K562 (cell line): ENCODE measurements at regions not wholly inside any gene's neighbourhood (a gene's known extent, or its start where the extent isn't known, plus 50 kb on each side); places are given as distances from the start of the nearest gene placed in this dataset.

ENCODE experiments used
- ATF7 ChIP-seq: fragments of 450-650 bp; IDR thresholded peaks from 2 replicates; pipeline ENCODE4 v1.7.1; 2014; ENCODE audit warnings: mild to moderate bottlenecking, moderate library complexity
- DPF2 ChIP-seq: fragments of 450-650 bp; IDR thresholded peaks from 2 replicates; pipeline ENCODE4 v1.6.1; 2016
- ETV6 ChIP-seq, 3 experiments: fragments of 150-350 bp in 1 of 3; sonication (generic) in 1 of 3; formaldehyde crosslinking in 1 of 3; IDR thresholded peaks; 2 replicates each; pipeline versions ENCODE4 v1.6.1 to v1.8.0; 2014 to 2022; ENCODE audit warnings: borderline replicate concordance in 2 of 3, low read depth in 2 of 3, antibody characterized with exemption in 1 of 3, low read length in 1 of 3, mild to moderate bottlenecking in 1 of 3, missing genetic modification reagents in 1 of 3
- GATAD2A ChIP-seq: fragments of 450-650 bp; IDR thresholded peaks from 2 replicates; pipeline ENCODE4 v1.6.1; 2017
- JUN ChIP-seq, 2 experiments: sonication (generic) in 1 of 2; formaldehyde crosslinking in 1 of 2; IDR thresholded peaks; 2 replicates each; pipeline versions ENCODE4 v1.6.1 to v1.8.0; 2012 to 2022; ENCODE audit warnings: borderline replicate concordance in 2 of 2, mild to moderate bottlenecking in 2 of 2, improper control_type of control experiment in 1 of 2, low read depth in 1 of 2, low read length in 1 of 2, missing genetic modification reagents in 1 of 2
- JUND ChIP-seq, 2 experiments: IDR thresholded peaks; 2 replicates in 1 of 2; 3 replicates in 1 of 2; pipeline ENCODE4 v1.6.1; 2011; ENCODE audit warnings: borderline replicate concordance in 2 of 2, low read depth in 2 of 2, low read length in 2 of 2, improper control_type of control experiment in 1 of 2, missing biosample characterization in 1 of 2, missing genetic modification characterization in 1 of 2, missing genetic modification reagents in 1 of 2
- MAZ ChIP-seq, 2 experiments: fragments of 450-650 bp in 1 of 2; sonication (generic) in 1 of 2; formaldehyde crosslinking; IDR thresholded peaks in 1 of 2; conservative IDR thresholded peaks in 1 of 2; 2 replicates each; pipeline versions ENCODE4 v1.4.0 to v1.5.0; 2020; ENCODE audit warnings: mild to moderate bottlenecking in 1 of 2, missing genetic modification reagents in 1 of 2
- MEIS2 ChIP-seq: fragments of 450-650 bp; IDR thresholded peaks from 2 replicates; pipeline ENCODE4 v1.6.1; 2014; ENCODE audit warnings: mild to moderate bottlenecking; ENCODE audit not compliant: partially characterized antibody
- MTA1 ChIP-seq: fragments of 450-650 bp; IDR thresholded peaks from 2 replicates; pipeline ENCODE4 v1.6.1; 2017; ENCODE audit warnings: borderline replicate concordance
- POLR2AphosphoS2 ChIP-seq: IDR thresholded peaks from 2 replicates; pipeline ENCODE4 v1.6.1; 2012; ENCODE audit warnings: low read length, improper control_type of control experiment
- PPARD ChIP-seq: fragments of 250-450 bp; sonication (Bioruptor Pico); IDR thresholded peaks from 2 replicates; pipeline ENCODE4 v1.8.0; 2022; ENCODE audit warnings: inconsistent platforms, mild to moderate bottlenecking, moderate library complexity
- RAD51 ChIP-seq: fragments of 450-650 bp; IDR thresholded peaks from 2 replicates; pipeline ENCODE4 v1.7.1; 2016; ENCODE audit warnings: low read depth, mild to moderate bottlenecking, borderline replicate concordance
- SMARCE1 ChIP-seq: fragments of 450-650 bp; IDR thresholded peaks from 2 replicates; pipeline ENCODE4 v1.7.1; 2016; ENCODE audit warnings: mild to moderate bottlenecking
- SOX6 ChIP-seq: fragments of 450-650 bp; IDR thresholded peaks from 2 replicates; pipeline ENCODE4 v1.6.1; 2014; ENCODE audit warnings: mild to moderate bottlenecking
- STAG1 ChIP-seq: sonication (generic); formaldehyde crosslinking; IDR thresholded peaks from 2 replicates; pipeline ENCODE4 v1.5.0; 2020; ENCODE audit warnings: missing genetic modification reagents, borderline replicate concordance
- TCF7 ChIP-seq: sonication (generic); IDR thresholded peaks from 2 replicates; pipeline ENCODE4 v1.6.1; 2016; ENCODE audit warnings: antibody characterized with exemption, borderline replicate concordance
- ZEB2 ChIP-seq: fragments of 450-650 bp; IDR thresholded peaks from 2 replicates; pipeline ENCODE4 v1.6.1; 2016
- ZNF263 ChIP-seq: sonication (generic); formaldehyde crosslinking; IDR thresholded peaks from 2 replicates; pipeline ENCODE4 v1.8.0; 2022; ENCODE audit warnings: mild to moderate bottlenecking, missing genetic modification reagents, borderline replicate concordance
- ZNF282 ChIP-seq: sonication (generic); formaldehyde crosslinking; IDR thresholded peaks from 2 replicates; pipeline ENCODE4 v1.8.1; 2023; ENCODE audit warnings: missing genetic modification reagents
- ZNF644 ChIP-seq: fragments of 200-800 bp; sonication (Bioruptor generic); IDR thresholded peaks from 2 replicates; pipeline ENCODE4 v1.6.1; 2016; ENCODE audit warnings: low read depth, missing genetic modification characterization, missing compliant biosample characterization
- TF ChIP-seq, protein P1 (sequence below): fragments of 450-650 bp; formaldehyde crosslinking; IDR thresholded peaks from 2 replicates; pipeline ENCODE4 v1.4.0; 2020; ENCODE audit warnings: mild to moderate bottlenecking, moderate library complexity
- TF ChIP-seq, protein P2 (sequence below): sonication (generic); formaldehyde crosslinking; IDR thresholded peaks from 2 replicates; pipeline ENCODE4 v1.4.0; 2020; ENCODE audit warnings: mild to moderate bottlenecking, missing genetic modification reagents
- TF ChIP-seq, protein P3 (sequence below): sonication (generic); formaldehyde crosslinking; IDR thresholded peaks from 2 replicates; pipeline ENCODE4 v1.8.0; 2022; ENCODE audit warnings: mild to moderate bottlenecking, missing genetic modification reagents, borderline replicate concordance
- TF ChIP-seq, protein P4 (sequence below): sonication (generic); formaldehyde crosslinking; IDR thresholded peaks from 2 replicates; pipeline ENCODE4 v1.9.0; 2022; ENCODE audit warnings: mild to moderate bottlenecking, missing genetic modification reagents

DNA sequence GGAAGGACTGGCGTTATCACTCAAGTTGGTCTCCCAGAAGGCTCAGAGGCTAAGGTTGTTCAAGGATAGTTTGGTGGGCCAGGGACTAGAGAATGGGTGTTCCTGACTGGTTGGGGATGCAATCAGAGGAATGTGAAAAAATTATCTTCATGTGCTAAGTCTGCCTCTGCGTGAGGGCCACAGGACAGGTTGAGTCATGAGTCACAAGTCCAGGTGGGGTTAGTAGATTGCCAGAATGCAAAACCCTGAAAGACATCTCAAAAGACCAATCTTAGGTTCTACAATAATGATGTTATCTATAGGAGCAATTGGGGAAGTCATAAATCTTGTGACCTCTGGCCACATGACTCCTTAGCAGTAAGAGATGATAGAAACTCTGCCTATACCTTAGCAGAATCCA is 220.1 kb upstream of the EEA1 start (continued):
- TF ChIP-seq JUND (IDR thresholded peaks at IDR 0.05; ENCODE audit: borderline replicate concordance, low read depth, low read length) (peak; percentile 83), JUND (tag; IDR thresholded peaks at IDR 0.05; ENCODE audit: borderline replicate concordance, low read depth, low read length) (peak; percentile 84; the same call in 2 of the 3 replicates), DPF2 (peak; percentile 63), JUN (IDR thresholded peaks at IDR 0.05; ENCODE audit: borderline replicate concordance, low read depth, low read length) (peak; percentile 80), JUN (CRISPR knock-in tag; IDR thresholded peaks at IDR 0.05; ENCODE audit: borderline replicate concordance) (no peak), RAD51 (peak; percentile 17; the same call in 1 of the 2 replicates), MAZ (CRISPR knock-in tag; conservative IDR thresholded peaks at IDR 0.05 in 1 of 2, IDR thresholded peaks at IDR 0.05 in 1 of 2) (no peak), SOX6 (peak; percentile 89), MTA1 (peak; percentile 75; the same call in 1 of the 2 replicates), STAG1 (CRISPR knock-in tag) (no peak), ATF7 (peak; percentile 34; the same call in 1 of the 2 replicates), MEIS2 (peak; percentile 97), ETV6 (IDR thresholded peaks at IDR 0.05; ENCODE audit: borderline replicate concordance in 1 of 2, low read depth in 2 of 2, low read length in 1 of 2) (no peak), ETV6 (CRISPR knock-in tag; IDR thresholded peaks at IDR 0.05; ENCODE audit: borderline replicate concordance) (no peak), ZNF282 (CRISPR knock-in tag) (no peak), ZNF644 (tag) (peak; percentile 48; the same call in 1 of the 2 replicates), SMARCE1 (peak; percentile 81; the same call in 1 of the 2 replicates), TCF7 (no peak), ZNF263 (CRISPR knock-in tag) (no peak), ZEB2 (peak; percentile 88), GATAD2A (no peak), PPARD (CRISPR knock-in tag) (no peak), POLR2AphosphoS2 (no peak)
- TF ChIP-seq, protein P1, sequence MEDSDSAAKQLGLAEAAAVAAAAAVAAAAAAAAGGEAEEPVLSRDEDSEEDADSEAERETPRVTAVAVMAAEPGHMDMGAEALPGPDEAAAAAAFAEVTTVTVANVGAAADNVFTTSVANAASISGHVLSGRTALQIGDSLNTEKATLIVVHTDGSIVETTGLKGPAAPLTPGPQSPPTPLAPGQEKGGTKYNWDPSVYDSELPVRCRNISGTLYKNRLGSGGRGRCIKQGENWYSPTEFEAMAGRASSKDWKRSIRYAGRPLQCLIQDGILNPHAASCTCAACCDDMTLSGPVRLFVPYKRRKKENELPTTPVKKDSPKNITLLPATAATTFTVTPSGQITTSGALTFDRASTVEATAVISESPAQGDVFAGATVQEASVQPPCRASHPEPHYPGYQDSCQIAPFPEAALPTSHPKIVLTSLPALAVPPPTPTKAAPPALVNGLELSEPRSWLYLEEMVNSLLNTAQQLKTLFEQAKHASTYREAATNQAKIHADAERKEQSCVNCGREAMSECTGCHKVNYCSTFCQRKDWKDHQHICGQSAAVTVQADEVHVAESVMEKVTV (CRISPR knock-in tag), result no peak
- TF ChIP-seq, protein P2, sequence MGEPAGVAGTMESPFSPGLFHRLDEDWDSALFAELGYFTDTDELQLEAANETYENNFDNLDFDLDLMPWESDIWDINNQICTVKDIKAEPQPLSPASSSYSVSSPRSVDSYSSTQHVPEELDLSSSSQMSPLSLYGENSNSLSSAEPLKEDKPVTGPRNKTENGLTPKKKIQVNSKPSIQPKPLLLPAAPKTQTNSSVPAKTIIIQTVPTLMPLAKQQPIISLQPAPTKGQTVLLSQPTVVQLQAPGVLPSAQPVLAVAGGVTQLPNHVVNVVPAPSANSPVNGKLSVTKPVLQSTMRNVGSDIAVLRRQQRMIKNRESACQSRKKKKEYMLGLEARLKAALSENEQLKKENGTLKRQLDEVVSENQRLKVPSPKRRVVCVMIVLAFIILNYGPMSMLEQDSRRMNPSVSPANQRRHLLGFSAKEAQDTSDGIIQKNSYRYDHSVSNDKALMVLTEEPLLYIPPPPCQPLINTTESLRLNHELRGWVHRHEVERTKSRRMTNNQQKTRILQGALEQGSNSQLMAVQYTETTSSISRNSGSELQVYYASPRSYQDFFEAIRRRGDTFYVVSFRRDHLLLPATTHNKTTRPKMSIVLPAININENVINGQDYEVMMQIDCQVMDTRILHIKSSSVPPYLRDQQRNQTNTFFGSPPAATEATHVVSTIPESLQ (CRISPR knock-in tag), result no peak
- TF ChIP-seq, protein P3, sequence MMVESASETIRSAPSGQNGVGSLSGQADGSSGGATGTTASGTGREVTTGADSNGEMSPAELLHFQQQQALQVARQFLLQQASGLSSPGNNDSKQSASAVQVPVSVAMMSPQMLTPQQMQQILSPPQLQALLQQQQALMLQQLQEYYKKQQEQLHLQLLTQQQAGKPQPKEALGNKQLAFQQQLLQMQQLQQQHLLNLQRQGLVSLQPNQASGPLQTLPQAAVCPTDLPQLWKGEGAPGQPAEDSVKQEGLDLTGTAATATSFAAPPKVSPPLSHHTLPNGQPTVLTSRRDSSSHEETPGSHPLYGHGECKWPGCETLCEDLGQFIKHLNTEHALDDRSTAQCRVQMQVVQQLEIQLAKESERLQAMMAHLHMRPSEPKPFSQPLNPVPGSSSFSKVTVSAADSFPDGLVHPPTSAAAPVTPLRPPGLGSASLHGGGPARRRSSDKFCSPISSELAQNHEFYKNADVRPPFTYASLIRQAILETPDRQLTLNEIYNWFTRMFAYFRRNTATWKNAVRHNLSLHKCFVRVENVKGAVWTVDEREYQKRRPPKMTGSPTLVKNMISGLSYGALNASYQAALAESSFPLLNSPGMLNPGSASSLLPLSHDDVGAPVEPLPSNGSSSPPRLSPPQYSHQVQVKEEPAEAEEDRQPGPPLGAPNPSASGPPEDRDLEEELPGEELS (CRISPR knock-in tag), result no peak
- TF ChIP-seq, protein P4, sequence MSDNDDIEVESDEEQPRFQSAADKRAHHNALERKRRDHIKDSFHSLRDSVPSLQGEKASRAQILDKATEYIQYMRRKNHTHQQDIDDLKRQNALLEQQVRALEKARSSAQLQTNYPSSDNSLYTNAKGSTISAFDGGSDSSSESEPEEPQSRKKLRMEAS (CRISPR knock-in tag), result no peak
